Suppressor macrophage treated with lipopolysaccharide for 4 hours (primary cell): ENCODE measurements at regions not wholly inside any gene's neighbourhood (a gene's known extent, or its start where the extent isn't known, plus 50 kb on each side); places are given as distances from the start of the nearest gene placed in this dataset.

Source experiments
- DNase-seq: peaks from one replicate; pipeline ENCODE4 v3.0.0-alpha.2; 2020

DNA sequence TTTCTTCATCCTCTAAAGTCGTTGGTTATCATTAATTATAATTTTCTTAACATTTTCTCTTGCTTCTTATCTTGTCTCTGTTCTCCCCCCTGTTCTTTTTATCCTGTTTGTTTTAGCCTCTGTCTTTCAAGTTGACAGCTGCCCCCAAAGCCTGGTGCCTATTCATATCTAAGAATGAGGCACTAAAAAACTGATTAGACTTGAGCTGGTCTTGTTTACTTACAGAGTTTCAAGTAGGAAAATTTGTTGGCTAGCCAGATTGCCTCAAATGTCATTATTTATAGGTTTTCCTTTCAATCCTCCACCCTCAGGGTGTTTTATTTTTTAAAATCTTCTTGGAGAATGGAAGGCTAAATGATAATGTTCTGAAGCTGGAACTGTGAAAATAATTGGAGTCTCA is 236.0 kb downstream of the UTP18 start:
- no peak for DNase-seq

DNA sequence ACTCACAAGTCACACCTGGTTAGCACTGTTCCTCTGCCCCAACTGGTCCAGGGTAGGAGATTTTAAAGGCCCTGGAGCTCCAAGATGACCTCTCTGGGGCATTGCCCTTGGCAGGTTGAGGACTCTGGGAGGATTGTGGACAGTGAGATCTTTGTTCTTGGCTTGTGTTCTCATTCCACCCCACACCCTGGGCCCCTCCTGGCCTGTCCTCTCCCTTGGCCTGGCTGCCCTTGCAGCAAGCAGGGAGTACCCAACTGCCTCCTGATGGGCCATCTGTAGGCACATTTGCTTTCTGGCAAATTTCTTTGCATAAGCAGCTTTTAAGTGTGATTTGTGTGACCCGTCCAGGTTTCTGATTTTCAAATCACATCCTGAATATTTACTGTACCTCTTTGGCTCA is 239.6 kb downstream of the UTP18 start:
- DNase-seq, result no peak

DNA sequence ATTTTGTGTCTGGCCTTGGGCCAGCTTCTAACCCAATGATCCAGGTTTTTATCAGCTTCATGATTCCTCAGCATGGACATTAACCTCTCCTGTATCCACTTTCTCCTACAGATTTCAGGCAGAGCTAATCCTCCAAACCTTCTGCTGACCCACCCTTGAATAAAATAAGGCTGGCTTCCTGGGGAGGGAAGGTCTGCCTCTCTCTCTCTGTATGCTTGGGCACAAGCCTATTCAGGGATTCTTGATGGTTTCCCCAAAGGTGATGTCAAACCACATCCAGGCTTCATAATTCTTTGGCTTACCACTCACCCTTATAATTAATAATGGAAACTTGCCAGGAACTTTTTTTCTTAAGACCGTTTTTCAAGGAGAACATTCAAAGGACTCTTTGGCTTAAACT is 240.1 kb downstream of the UTP18 start:
- DNase-seq, result no peak

DNA sequence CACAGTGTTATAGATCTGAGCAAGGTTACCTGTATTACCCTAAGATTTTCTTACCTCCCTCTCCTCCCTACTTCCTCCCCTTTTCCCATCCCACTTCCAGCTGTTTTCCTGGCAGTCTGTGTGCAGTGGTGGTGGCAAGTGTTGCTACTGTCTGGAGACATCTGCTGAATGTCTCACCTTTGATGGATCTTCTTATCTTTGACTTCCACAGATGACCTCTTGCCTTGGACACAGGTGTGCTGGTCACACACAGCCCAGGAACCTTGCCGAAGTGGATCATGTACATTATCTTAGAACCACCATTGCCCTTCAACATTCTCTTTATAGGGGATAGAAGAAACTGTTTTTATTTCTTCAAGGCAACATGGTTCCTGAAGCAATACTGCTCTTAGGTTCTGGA is 245.1 kb downstream of the UTP18 start:
- no peak for DNase-seq

DNA sequence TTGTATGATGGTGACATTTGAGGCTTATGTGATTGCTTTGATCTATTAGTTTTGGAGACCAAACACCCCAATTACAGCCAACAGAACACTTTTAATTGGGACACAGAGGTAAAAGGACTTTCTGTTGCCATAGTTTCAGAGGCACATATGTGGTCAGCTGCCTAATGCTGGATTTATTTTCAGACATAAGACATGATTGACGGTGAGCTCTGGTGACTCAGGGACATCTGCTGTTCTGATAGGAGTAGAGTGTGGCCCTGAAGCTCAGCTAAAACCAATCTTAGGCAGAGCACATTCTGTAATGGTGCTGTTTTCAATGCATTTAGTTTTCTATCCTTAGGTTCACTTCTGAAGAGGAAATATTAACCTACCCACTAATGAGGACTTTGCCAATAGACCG is 247.1 kb downstream of the UTP18 start:
- DNase-seq, result no peak

DNA sequence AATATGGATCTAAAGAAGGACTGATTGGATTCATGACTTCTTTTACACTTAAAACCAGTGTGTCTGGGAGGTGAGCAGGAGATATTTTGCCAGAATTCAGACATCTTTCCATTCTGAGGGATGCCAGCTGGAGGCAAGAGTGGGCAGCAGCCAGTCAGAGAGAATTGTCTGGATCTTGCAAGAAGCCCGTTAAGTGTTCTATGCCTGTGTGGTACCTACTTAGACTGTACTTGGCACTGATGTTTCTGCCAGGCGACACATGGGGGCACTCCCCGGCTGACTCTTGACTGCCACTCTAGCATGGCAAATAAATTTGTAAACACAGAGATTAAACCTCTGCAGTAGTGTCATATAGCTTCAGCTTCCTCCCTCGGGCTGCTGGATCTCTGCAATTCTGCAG is 247.7 kb downstream of the UTP18 start:
- no peak for DNase-seq

DNA sequence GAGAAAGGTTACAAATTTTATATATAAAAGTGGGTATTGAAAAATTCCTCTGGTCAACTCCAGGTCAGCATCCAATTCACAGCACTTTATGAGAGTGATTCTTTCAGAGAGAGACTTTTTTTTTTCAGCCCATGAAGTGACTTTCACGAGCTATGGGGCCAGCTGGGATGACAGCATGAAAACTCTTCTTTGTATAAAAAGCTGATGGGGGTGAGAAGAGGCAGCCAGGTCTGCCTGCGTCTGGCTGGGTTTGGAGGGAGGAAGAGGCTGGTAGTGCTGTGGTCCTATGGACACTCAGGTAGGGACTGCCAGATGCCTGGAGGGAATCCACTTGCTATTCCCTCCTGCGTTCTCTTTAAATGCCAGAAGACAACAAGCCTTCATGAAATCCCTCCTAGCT is 250.6 kb downstream of the UTP18 start:
- no peak for DNase-seq

DNA sequence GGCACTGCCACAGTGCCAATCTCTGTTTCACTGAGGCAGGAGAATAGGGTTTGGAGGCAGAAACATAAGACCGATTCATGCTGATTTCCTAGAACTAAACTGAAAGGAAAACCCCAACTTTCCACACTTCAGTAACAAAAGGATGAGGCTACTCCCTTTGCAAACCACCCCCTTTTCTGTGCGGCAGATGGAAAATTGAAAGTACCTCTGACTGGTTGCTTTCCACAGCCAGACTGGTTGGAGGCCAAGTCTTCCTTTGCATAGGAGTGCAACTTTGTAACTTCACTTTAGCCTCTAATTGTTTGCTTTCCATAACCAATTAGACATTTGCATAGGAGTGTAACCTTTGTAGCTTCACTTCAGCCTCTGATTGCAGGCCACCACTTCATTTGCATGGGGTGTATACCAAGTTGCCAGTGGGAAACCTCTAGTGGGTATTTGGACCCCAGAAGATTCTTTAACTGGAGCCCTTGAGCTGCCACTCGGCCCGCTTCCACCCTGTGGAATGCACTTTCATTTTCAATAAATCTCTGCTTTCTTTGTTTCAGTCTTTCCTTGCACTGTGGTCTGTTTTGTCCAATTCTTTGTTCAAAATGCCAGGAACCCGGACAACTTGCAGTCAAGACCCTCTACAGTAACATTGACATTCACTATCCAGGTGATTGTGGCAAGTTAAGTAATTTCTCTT is 252.0 kb downstream of the UTP18 start:
- no peak for DNase-seq

DNA sequence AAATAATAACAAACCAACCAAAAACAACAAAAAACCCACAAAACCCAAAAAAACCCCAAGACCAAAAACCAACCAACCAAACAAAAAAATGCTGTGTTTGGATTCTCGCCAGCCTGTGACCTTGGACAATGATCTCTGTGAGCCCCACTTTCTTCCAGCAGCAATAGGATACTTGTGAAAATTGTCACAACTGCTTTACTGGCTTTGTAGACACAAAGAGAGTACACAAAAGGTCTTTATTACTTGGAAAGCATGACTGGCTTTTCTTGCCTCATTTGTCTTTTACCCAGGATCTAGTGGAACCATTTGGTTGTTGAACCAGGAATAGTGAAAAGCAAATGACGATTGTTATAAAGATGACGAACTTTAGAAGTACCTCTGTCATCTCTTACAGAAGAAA is 256.6 kb downstream of the UTP18 start:
- no peak for DNase-seq

DNA sequence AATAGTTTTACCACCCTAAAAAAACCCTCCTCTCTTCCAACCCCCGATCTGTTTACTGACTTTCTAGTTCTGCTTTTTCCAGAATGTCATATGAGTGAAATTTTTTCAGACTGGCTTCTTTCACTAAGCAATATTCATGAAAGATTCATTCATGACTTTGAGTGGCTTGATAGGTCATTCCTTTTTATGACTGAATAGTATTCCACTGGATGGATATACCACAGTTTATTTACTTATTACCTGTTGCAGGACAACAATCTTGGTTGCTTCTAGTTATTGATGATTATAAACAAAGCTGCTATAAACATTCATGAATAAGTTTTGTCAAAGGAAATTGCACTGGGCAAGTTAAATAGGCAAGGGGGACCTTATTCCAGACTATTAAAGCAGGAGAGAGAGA is 264.2 kb downstream of the UTP18 start:
- DNase-seq, result no peak

DNA sequence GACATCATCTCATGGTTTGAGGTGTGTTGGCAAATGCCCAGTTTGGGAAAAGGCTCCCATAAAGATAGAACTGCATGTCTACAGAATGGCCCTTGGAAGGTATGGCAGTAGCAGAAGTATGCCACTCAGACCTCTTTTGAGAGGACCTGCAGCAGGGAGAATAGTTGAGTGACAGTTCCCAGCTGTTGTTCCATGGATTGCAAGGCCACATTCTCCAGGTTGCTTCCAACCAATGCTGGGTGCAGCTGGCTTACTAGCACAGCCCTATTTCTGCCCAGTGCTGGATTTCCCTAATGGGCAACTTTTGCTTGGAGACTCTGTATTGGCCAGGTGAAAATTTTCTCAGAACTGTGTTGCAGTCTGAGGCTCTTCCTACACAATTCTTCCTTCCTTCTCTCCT is 266.2 kb downstream of the UTP18 start:
- DNase-seq, result no peak

DNA sequence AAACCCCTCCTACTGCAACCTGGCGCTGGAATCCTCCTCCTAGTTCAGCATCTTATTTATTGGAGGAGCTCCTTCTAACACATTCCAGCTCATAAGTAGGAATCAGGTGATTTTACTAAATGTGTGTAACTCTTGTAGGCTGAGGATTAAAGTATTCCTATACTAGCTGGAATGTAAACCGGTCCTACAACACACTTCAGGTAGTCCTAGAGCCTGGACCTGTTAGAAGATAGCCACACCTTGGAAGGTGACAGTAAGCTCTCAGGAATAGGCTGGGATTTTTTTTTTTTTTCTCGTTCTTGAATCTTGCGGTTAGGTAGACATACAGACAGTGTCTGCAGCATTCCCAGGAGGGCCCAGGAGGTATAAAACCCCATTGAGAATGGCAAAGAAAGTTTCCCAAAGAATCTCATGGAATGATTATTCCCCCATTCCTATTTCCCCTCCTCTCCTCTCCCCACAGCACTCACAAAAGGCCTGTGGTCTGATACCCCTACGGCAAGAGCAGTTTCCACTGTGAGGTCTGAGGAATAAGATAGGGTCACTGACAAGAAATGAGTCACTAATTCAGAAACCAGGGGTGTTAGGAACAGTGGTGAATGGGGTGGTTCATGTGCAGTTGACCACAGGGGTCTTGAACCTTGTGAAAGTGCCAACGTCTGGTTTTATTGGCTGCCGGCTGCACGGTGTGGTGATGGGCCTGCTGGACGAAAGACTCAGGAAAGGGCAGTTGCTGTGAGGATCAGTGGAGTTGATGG is 267.1 kb downstream of the UTP18 start:
- DNase-seq, result no peak

DNA sequence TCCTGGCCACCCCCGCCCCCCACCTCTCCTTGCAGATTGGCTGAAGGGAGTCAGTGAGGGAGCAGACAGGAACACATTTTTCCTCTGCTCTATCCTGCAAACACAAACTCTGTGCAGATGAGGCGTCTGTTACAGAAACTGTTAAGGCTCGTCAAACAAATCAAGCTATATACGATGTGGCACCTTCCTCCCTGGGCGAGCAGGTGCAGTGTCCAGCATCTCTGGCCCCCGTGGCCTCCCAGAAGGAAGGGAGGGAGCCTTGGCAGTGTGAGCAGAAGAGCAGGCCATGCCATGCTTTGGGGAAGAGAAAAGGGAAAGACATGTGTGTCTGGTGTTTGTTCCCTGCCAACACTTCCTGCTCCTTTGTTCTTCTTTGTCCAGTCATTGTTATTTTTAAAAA is 267.8 kb downstream of the UTP18 start:
- no peak for DNase-seq

DNA sequence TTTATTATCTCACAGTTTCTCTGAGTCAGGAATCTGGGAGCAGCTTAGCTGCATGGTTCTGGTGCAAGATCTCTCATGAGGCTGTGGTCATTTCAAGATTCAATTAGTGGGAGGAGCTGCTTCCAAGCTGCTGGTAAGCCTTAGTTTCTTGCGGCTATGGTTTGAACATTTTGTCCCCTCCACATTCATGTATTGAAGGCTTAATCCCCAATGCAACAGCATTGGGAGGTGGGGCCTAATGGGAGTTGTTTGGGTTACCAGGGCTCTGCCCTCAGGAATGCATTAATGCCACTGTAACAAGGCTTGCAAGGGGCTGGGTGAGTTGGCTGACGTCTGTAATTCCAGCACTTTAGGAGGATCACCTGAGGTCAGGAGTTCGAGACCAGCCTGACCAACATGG is 272.9 kb downstream of the UTP18 start:
- no peak for DNase-seq

DNA sequence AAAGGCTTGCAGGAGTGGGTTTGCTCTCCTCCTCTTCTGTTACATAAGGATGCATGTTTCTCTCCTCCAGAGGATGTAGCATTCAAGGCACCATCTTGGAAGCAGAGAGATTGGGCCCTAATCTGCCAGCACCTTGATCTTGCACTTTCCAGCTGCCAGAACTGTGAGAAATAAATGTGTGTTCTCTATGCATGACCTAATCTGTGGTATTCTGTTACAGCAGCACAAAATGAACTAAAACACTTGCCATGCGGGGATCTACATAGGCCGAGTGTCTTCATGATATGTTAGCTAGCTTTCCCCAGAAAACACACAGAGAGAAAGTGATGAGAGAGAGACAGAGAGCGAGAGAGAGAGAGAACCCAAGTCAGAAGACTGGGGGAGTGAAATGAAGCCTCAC is 273.5 kb downstream of the UTP18 start:
- no peak for DNase-seq

DNA sequence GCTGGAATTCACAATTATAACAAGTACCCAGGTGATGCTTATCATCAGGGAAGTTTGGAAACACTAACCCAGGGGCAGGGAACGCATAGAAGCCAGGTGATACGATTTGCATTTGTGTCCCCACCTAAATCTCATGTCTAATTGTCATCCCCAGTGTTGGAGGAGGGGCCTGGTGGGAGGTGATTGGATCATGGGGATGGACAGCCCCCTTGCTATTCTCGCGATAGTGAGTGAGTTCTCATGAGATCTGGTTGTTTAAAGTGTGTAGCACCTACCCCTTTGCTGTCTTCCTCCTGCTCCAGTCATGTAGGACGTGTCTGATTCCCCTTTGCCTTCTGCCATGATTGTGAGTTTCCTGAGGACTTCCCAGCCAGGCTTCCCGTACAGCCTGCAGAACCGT is 276.3 kb downstream of the UTP18 start:
- no peak for DNase-seq

DNA sequence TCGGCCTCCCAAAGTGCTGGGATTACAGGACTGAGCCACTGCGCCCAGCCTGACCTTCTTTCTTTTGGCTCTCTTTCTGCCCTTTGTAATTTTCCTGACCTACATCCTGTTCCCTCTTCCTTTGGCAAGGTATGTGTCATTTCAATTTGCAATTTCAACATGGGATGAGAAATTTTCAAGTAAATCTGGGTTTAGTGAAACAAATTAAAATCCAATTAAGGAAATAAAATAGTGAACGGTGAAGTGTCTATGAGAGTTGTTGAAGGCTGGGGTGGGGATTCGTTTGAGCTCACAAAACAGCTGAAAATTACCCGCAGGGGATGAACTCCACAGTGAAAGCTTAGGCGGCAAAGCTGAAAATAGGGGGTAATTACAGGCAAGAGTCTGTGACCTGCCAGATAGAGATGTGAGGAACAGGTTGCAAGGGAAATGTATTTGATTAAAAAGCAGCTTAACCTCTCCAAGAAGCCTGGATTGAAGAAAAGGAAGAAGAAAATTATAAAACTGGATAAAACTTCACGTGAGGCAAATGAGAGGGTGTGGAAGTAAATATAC is 277.7 kb downstream of the UTP18 start:
- no peak for DNase-seq

DNA sequence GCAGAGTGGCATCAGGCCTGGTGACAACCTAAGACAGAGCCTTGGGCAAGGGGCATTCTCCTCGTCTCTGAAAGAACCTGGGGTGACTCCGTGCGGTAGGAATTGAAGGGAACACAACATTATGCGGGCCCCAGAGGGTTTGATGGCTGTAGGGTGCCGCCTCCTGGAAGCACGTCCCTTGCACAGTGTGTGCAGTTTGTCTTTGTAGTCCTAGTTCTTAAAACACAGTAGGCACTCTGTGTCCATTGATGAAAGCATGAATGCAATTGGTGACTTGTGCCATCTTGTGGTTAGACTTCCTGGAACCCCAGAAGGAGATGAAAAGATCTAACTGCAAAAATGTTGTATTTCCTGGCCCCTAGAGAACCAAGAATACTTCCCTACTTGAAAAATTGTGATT is 279.8 kb downstream of the UTP18 start:
- DNase-seq, result no peak

DNA sequence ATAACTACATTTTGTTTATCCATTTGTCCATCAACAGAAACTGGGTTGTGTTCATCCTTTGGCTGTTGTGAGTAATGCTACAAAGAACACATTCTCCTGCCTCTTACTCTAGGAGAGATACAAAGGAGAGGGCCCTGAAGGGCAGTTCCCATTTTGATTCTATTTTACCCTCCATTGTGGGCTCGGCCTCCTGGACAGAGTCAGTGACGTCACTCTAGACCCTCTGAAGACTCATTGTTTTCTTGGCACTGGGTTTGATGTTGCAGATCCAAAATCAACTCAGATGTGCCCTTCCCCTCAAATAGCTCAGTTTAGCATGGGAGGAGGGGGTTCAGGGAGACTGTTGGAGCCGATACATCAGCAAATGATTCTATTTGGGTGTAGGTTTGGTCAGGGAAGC is 280.9 kb downstream of the UTP18 start:
- DNase-seq, result no peak

DNA sequence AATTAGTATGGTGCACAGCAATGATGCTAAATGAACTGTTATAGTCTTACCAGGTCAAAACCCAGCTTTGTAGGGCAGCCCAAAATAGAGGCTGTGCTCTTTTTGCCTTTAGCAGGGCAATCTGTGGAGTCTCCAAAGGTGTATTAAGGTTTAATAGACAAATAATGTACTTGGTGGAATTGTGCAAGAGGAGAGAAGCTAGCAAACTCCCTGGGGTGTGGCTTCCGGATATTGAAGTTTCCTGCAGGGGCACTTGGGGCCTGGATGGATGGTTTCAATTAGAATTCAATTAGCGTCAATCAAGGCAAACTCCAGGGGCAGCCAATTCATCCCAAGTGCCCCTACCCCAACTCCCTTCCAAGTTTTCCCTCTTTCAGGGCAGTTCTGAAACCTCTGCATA is 285.8 kb downstream of the UTP18 start:
- DNase-seq, result no peak

DNA sequence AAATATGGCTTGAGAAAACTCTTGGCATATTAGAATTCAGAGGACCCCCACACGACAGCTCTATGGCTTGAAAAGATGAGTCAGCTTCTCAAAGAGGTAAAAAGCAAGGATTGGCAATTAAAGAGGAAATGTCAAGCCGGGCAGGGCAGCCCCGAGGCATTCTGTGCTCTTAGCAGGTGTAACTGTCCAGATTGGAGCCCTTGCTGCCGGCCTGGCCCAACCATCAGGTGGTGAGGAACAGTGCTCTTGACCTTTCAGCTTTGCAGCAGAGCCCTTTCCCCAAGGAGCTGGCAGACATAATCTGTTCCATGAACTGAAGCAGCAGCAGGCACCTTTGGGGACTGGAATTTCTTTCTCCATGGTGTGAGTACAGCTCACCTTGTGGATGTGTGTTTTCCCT is 287.8 kb downstream of the UTP18 start:
- DNase-seq, result no peak

DNA sequence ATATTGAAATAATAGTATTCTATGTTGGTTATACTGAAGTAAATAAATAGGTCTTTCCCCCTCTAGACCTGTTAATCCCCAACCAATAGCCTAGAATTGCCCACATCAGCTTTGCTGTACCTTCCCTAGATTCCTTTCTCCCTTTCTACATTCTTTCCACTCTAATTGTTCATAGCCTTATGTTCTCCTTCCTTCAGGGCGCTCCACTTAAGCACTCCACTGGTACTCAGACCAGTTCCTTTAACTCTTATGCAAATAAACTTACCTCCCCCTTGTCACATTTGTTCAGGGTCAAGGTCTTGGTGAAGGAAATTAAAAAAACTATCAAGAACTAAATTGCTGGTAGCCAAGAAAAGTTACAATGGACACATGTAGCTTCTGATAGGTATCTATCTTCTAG is 294.8 kb downstream of the UTP18 start:
- no peak for DNase-seq

DNA sequence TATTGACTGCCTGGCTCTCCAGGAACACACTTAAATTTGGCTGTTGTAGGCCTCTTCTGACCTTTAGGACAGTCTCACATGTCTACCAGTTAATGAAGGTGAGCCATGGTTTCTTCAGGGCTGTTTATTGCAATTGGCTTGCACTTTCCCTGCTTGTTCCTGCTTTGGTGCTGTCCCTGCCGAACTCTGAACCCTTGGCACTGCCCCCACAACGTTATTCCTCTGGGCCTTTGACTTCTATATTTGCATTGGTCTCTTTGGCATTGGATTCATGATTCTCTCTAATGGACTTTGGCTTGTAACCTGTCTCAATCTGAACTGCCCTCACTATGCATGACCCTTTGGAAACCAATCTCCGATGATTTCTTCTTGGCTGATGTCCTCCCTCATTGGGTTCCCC is 299.4 kb downstream of the UTP18 start:
- no peak for DNase-seq

DNA sequence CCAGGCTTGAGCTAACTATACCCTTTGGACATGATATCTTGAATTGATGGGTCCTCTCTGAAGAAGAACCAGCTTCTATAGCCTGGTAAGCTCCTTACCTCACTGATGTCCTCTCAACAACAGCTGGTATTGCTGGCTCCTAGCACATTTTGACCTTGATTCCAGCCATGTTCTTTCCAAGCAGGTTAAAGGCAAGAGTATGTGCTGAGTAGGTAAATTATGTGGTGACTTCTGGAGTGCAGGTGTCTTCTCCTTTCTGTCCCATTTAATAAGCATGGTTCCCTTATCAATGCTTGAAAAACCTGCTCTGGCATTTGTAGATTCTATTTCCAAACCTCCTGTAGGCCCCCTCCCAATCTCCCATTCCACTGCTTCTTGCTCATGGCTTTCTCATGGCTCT is 300.1 kb downstream of the UTP18 start:
- no peak for DNase-seq

DNA sequence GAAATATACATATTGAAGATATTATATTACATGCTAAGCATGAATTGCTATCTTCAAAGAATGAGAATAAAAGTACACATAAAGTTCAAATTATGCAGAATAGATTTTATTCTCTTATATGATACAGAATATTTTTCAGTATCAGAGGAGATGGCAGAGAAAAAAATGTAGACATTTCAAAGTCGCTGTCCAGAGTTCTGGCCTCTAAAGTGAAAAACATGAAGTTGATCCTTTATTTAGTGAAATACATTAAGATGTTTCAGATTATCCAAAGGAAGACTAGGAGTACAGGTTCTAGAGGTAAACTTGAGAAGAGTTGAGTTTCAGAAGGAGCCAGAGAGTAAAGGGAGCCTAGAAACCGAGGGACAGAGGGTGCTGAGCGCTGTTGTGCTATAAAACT is 303.6 kb downstream of the UTP18 start:
- DNase-seq, result no peak
